ENCODE measurements at regions not wholly inside any gene's neighbourhood (a gene's known extent, or its start where the extent isn't known, plus 50 kb on each side); places are given as distances from the start of the nearest gene placed in this dataset.
"Not testable (repeated sequence)": the region's sequence is repeated elsewhere in the genome, so short reads cannot be mapped to it uniquely, and the experiment has no call there.

- Mint-ChIP-seq H3K4me1 (no peaks in the 10 kb centered on the region), H3K27me3 (no peaks in the 10 kb centered on the region), H3K4me3 (no peak overlapping the region), H3K9me3 (peaks cover 6% of the 10 kb centered on the region), H3K27ac (ENCODE audit: low read depth) (no peak overlapping the region), H3K36me3 (ENCODE audit: insufficient read depth) (no peaks in the 10 kb centered on the region)
- ATAC-seq (replicated peaks; ENCODE audit: extremely low read depth, poor library complexity, severe bottlenecking) (no peak), DNase-seq (ENCODE audit: low spot score in 2 of 2) (no peak)
Measured at GRCh38 chr18:41655074-41655473, 300.0 kb upstream of the PIK3C3 start.

- Mint-ChIP-seq H3K9me3 (peaks cover 18% of the 10 kb centered on the region), H3K27me3 (no peaks in the 10 kb centered on the region), H3K4me1 (no peaks in the 10 kb centered on the region), H3K36me3 (ENCODE audit: insufficient read depth) (no peaks in the 10 kb centered on the region), H3K4me3 (no peak overlapping the region), H3K27ac (ENCODE audit: low read depth) (no peak overlapping the region)
- no peak for ATAC-seq (replicated peaks; ENCODE audit: extremely low read depth, poor library complexity, severe bottlenecking)
- DNase-seq (ENCODE audit: low spot score in 2 of 2) = no peak
Measured at GRCh38 chr18:41647914-41648313, 307.1 kb upstream of the PIK3C3 start.

GRCh38 chr18:41646915-41647620 is 308.0 kb upstream of the PIK3C3 start:
- Mint-ChIP-seq H3K36me3 (ENCODE audit: insufficient read depth) (no peaks in the 10 kb centered on the region), H3K4me3 (no peak overlapping the region), H3K27ac (ENCODE audit: low read depth) (no peak overlapping the region), H3K4me1 (no peaks in the 10 kb centered on the region), H3K27me3 (no peaks in the 10 kb centered on the region), H3K9me3 (peaks cover 12% of the 10 kb centered on the region)
- no peak for DNase-seq (ENCODE audit: low spot score in 2 of 2)
- no peak for ATAC-seq (replicated peaks; ENCODE audit: extremely low read depth, poor library complexity, severe bottlenecking)

- ATAC-seq (replicated peaks; ENCODE audit: extremely low read depth, poor library complexity, severe bottlenecking) (no peak), DNase-seq (ENCODE audit: low spot score in 2 of 2) (no peak)
- Mint-ChIP-seq H3K27me3 (no peaks in the 10 kb centered on the region), H3K4me1 (no peaks in the 10 kb centered on the region), H3K9me3 (peaks cover 12% of the 10 kb centered on the region), H3K27ac (ENCODE audit: low read depth) (no peak overlapping the region), H3K4me3 (no peak overlapping the region), H3K36me3 (ENCODE audit: insufficient read depth) (no peaks in the 10 kb centered on the region)
Measured at GRCh38 chr18:41645589-41646360, 309.3 kb upstream of the PIK3C3 start.

DNA sequence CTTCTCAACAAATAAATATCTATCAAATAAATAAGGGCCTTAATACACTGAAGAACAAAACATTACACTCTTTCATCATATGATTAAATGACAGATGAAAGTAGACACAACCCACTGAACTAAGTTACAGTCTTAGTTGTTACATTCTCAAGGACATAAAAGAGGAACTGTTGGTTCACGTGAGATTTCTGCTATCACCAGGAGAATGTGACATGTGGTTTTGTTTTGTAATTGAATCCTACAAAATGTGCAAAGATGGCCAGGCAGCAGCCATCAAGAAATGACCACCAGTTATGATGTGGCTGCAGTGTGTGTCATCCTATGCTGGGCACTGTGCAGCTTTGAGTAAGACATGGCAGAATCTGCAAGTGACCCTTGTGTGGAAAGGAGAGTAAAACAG is 310.6 kb upstream of the PIK3C3 start:
- Mint-ChIP-seq H3K9me3 (peaks cover 17% of the 10 kb centered on the region), H3K36me3 (ENCODE audit: insufficient read depth) (no peaks in the 10 kb centered on the region), H3K4me3 (no peak overlapping the region), H3K4me1 (no peaks in the 10 kb centered on the region), H3K27ac (ENCODE audit: low read depth) (no peak overlapping the region), H3K27me3 (no peaks in the 10 kb centered on the region)
- ATAC-seq (replicated peaks; ENCODE audit: extremely low read depth, poor library complexity, severe bottlenecking) (no peak), DNase-seq (ENCODE audit: low spot score in 2 of 2) (no peak)

- ATAC-seq (replicated peaks; ENCODE audit: extremely low read depth, poor library complexity, severe bottlenecking) = no peak
- no peak overlapping the region for H3K27ac Mint-ChIP-seq (ENCODE audit: low read depth)
- H3K4me3 Mint-ChIP-seq = no peak overlapping the region
- H3K36me3 Mint-ChIP-seq (ENCODE audit: insufficient read depth) = no peaks in the 10 kb centered on the region
- no peaks in the 10 kb centered on the region for H3K4me1 Mint-ChIP-seq
- H3K27me3 Mint-ChIP-seq = no peaks in the 10 kb centered on the region
- peaks cover 17% of the 10 kb centered on the region for H3K9me3 Mint-ChIP-seq
- DNase-seq (ENCODE audit: low spot score in 2 of 2) = no peak
Measured at GRCh38 chr18:41643427-41643826, 311.6 kb upstream of the PIK3C3 start.

DNA sequence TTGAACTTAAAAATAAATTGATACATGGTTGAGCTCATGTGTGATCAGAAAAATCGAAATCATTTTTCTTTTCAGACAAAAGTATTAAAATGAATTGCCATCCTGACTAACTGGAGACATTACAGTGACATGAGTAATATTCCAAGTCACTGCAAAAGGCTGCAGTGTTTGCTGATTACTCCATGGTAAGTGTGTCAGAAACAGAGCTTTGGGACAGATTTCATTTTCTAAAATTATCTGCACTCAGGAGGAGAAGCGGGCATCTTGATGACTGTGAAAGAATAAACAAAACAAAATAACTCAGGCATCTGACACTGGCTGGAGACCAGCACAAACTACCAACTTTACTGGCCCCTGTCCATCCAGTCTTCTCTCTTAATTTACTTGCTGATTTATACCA is 312.3 kb upstream of the PIK3C3 start:
- no peaks in the 10 kb centered on the region for H3K4me1 Mint-ChIP-seq
- no peak for ATAC-seq (replicated peaks; ENCODE audit: extremely low read depth, poor library complexity, severe bottlenecking)
- no peaks in the 10 kb centered on the region for H3K36me3 Mint-ChIP-seq (ENCODE audit: insufficient read depth)
- peaks cover 17% of the 10 kb centered on the region for H3K9me3 Mint-ChIP-seq
- H3K27me3 Mint-ChIP-seq = no peaks in the 10 kb centered on the region
- no peak for DNase-seq (ENCODE audit: low spot score in 2 of 2)
- H3K4me3 Mint-ChIP-seq = no peak overlapping the region
- H3K27ac Mint-ChIP-seq (ENCODE audit: low read depth) = no peak overlapping the region

GRCh38 chr18:41639218-41639617 is 315.8 kb upstream of the PIK3C3 start:
- H3K9me3 Mint-ChIP-seq = peaks cover 15% of the 10 kb centered on the region
- no peak for ATAC-seq (replicated peaks; ENCODE audit: extremely low read depth, poor library complexity, severe bottlenecking)
- H3K36me3 Mint-ChIP-seq (ENCODE audit: insufficient read depth) = no peaks in the 10 kb centered on the region

GRCh38 chr18:41631723-41632285 is 323.2 kb upstream of the PIK3C3 start:
- not testable (repeated sequence) for DNase-seq (ENCODE audit: low spot score in 2 of 2); H3K27ac Mint-ChIP-seq (ENCODE audit: low read depth); H3K27me3 Mint-ChIP-seq; H3K4me3 Mint-ChIP-seq; H3K4me1 Mint-ChIP-seq; H3K36me3 Mint-ChIP-seq (ENCODE audit: insufficient read depth); ATAC-seq (replicated peaks; ENCODE audit: extremely low read depth, poor library complexity, severe bottlenecking)
- peaks cover 19% of the 10 kb centered on the region for H3K9me3 Mint-ChIP-seq

More at GRCh38 chr18:41639218-41639617, 315.8 kb upstream of the PIK3C3 start:
- Mint-ChIP-seq H3K4me3 (no peak overlapping the region), H3K27ac (ENCODE audit: low read depth) (no peak overlapping the region), H3K27me3 (no peaks in the 10 kb centered on the region), H3K4me1 (no peaks in the 10 kb centered on the region)
- no peak for DNase-seq (ENCODE audit: low spot score in 2 of 2)

DNA sequence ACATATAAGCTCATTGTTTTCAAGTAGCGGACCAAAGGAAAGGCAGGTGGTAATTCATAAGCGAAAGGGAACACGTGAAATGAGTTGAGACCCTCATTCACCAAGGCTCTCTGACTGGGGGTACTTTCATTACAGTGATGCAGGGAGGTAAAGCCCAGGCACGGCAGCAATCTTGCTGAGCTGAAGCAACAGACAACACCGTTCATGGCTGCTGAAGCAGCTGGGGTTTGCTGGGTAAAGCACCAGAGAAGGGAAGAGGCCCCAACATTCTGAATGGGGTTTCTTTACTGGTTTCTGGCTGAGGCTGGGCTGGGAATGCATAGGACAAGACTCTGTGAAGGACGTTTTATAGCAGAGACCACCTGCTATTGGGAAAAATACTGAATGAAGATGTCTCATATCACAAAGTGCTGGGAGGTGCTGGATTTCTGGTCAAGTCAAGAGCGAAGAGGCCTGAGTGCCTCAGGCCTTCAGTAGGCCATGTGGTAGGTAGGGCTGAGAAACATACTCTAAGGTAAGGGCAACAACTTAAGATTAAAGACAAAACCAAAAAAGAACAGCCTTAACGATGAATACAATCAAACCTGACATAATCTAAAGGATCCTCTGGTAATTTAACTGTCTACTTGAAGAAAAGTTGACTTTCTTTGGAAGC is 324.7 kb upstream of the PIK3C3 start:
- Mint-ChIP-seq H3K27ac (ENCODE audit: low read depth) (no peak overlapping the region), H3K36me3 (ENCODE audit: insufficient read depth) (no peaks in the 10 kb centered on the region), H3K9me3 (peaks cover 24% of the 10 kb centered on the region), H3K27me3 (no peaks in the 10 kb centered on the region), H3K4me1 (no peaks in the 10 kb centered on the region), H3K4me3 (no peak overlapping the region)
- ATAC-seq (replicated peaks; ENCODE audit: extremely low read depth, poor library complexity, severe bottlenecking) (no peak), DNase-seq (ENCODE audit: low spot score in 2 of 2) (no peak)

- H3K4me1 Mint-ChIP-seq = no peaks in the 10 kb centered on the region
- DNase-seq (ENCODE audit: low spot score in 2 of 2) = no peak
- no peaks in the 10 kb centered on the region for H3K36me3 Mint-ChIP-seq (ENCODE audit: insufficient read depth)
- no peak overlapping the region for H3K27ac Mint-ChIP-seq (ENCODE audit: low read depth)
- H3K27me3 Mint-ChIP-seq = no peaks in the 10 kb centered on the region
- no peak overlapping the region for H3K4me3 Mint-ChIP-seq
- peaks cover 13% of the 10 kb centered on the region for H3K9me3 Mint-ChIP-seq
- no peak for ATAC-seq (replicated peaks; ENCODE audit: extremely low read depth, poor library complexity, severe bottlenecking)
Measured at GRCh38 chr18:41624460-41624859, 330.6 kb upstream of the PIK3C3 start.

DNA sequence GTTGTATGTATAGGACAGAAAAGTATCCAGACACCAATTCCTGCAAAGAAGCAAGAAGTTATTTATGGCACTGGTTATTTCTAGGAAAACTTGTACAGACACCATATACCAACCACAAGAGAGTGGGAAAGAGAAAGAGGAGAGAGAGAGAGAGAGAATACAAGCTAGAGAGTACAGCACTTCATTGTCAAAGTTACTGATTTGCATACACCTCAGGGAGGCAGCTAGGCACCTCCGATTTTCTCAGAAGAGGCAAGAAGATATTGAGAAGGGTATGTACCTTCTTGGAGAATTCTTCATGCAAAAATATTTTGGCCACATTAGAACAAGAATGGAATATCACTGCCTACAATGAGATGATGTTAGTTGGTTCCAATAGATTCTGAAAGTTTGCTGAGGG is 333.9 kb upstream of the PIK3C3 start:
- Mint-ChIP-seq H3K27me3 (no peaks in the 10 kb centered on the region), H3K36me3 (ENCODE audit: insufficient read depth) (peaks cover 1% of the 10 kb centered on the region), H3K9me3 (peaks cover 16% of the 10 kb centered on the region), H3K4me3 (no peak overlapping the region), H3K4me1 (no peaks in the 10 kb centered on the region), H3K27ac (ENCODE audit: low read depth) (no peak overlapping the region)
- no peak for ATAC-seq (replicated peaks; ENCODE audit: extremely low read depth, poor library complexity, severe bottlenecking)
- no peak for DNase-seq (ENCODE audit: low spot score in 2 of 2)

Measured in central memory CD8-positive, alpha-beta T cell (primary cell).